B cell (primary cell): ENCODE measurements at regions not wholly inside any gene's neighbourhood (a gene's known extent, or its start where the extent isn't known, plus 50 kb on each side); places are given as distances from the start of the nearest gene placed in this dataset.

Experiments
- CTCF ChIP-seq: fragments of 200-600 bp; IDR thresholded peaks from one replicate; pipeline ENCODE4 v1.8.0; 2022; ENCODE audit warnings: antibody characterized with exemption, mild to moderate bottlenecking
- EZH2 ChIP-seq: IDR thresholded peaks from 2 replicates; pipeline ENCODE4 v1.6.1; 2012; ENCODE audit warnings: borderline replicate concordance, low read depth, mild to moderate bottlenecking, moderate library complexity, low read length; ENCODE audit not compliant: insufficient read depth, poor library complexity, severe bottlenecking

GRCh38 chr2:236963631-236964182 lies 122.0 kb upstream of the COPS8 start:
- TF ChIP-seq CTCF (no peak), EZH2 (no peak)
